ENCODE measurements at regions not wholly inside any gene's neighbourhood (a gene's known extent, or its start where the extent isn't known, plus 50 kb on each side); places are given as distances from the start of the nearest gene placed in this dataset.

- Histone ChIP-seq H3K9ac (ENCODE audit: low read depth in 1 of 2, low read length in 2 of 2) (no peak overlapping the region), H3K36me3 (ENCODE audit: control insufficient read depth in 4 of 4, insufficient read depth in 3 of 4, low read depth in 1 of 4, low read length in 3 of 4) (no peaks in the 10 kb centered on the region), H3K4me3 (ENCODE audit: low read depth in 1 of 3, low read length in 3 of 3) (no peak overlapping the region), H3K27ac (ENCODE audit: low read depth in 1 of 2, low read length in 2 of 2) (no peak overlapping the region), H3K4me1 (ENCODE audit: control insufficient read depth in 4 of 4, insufficient read depth in 4 of 4, low read length in 3 of 4) (no peaks in the 10 kb centered on the region), H3K27me3 (ENCODE audit: control insufficient read depth in 4 of 4, insufficient read depth in 4 of 4, low read length in 3 of 4) (no peaks in the 10 kb centered on the region), H3K9me3 (ENCODE audit: control insufficient read depth in 4 of 4, low read length in 3 of 4) (no peaks in the 10 kb centered on the region)
- TF ChIP-seq SP1 (IDR thresholded peaks at IDR 0.05): no peak
- TF ChIP-seq NR2F2 (IDR thresholded peaks at IDR 0.05): no peak
- no peak for TF ChIP-seq CTCF (IDR thresholded peaks at IDR 0.05; ENCODE audit: low read depth, low read length, missing input control)
- TF ChIP-seq FOXA1 (IDR thresholded peaks at IDR 0.05): no peak
- TF ChIP-seq JUND (IDR thresholded peaks at IDR 0.05): no peak
- TF ChIP-seq MAX (IDR thresholded peaks at IDR 0.05): no peak
- TF ChIP-seq EGR1 (IDR thresholded peaks at IDR 0.05; ENCODE audit: low read depth in 2 of 2): no peak
- TF ChIP-seq TAF1 (conservative IDR thresholded peaks at IDR 0.05): no peak
- TF ChIP-seq YY1 (IDR thresholded peaks at IDR 0.05): no peak
- no peak for TF ChIP-seq RXRA (IDR thresholded peaks at IDR 0.05)
- TF ChIP-seq ZBTB33 (IDR thresholded peaks at IDR 0.05): no peak
- TF ChIP-seq RAD21 (IDR thresholded peaks at IDR 0.05): no peak
- no peak for TF ChIP-seq HNF4G (IDR thresholded peaks at IDR 0.05)
- TF ChIP-seq HNF4A (conservative IDR thresholded peaks at IDR 0.05): no peak
- TF ChIP-seq GABPA (IDR thresholded peaks at IDR 0.05 in 1 of 2, conservative IDR thresholded peaks at IDR 0.05 in 1 of 2): no peak
- TF ChIP-seq REST (IDR thresholded peaks at IDR 0.05): no peak
- TF ChIP-seq FOXA2 (IDR thresholded peaks at IDR 0.05): no peak
- DNase-seq (ENCODE audit: low spot score): no peak
- 87% methylated on average over 4 of the region's 4 CpGs for WGBS
Observed at GRCh38 chr11:79667380-79667779, 226.6 kb upstream of the TENM4 start.

GRCh38 chr11:79663017-79663416, 222.2 kb upstream of the TENM4 start:
- Histone ChIP-seq H3K27me3 (ENCODE audit: control insufficient read depth in 4 of 4, insufficient read depth in 4 of 4, low read length in 3 of 4) (no peaks in the 10 kb centered on the region), H3K27ac (ENCODE audit: low read depth in 1 of 2, low read length in 2 of 2) (no peak overlapping the region), H3K4me3 (ENCODE audit: low read depth in 1 of 3, low read length in 3 of 3) (no peak overlapping the region), H3K4me1 (ENCODE audit: control insufficient read depth in 4 of 4, insufficient read depth in 4 of 4, low read length in 3 of 4) (no peaks in the 10 kb centered on the region), H3K9me3 (ENCODE audit: control insufficient read depth in 4 of 4, low read length in 3 of 4) (no peaks in the 10 kb centered on the region), H3K36me3 (ENCODE audit: control insufficient read depth in 4 of 4, insufficient read depth in 3 of 4, low read depth in 1 of 4, low read length in 3 of 4) (no peaks in the 10 kb centered on the region), H3K9ac (ENCODE audit: low read depth in 1 of 2, low read length in 2 of 2) (no peak overlapping the region)
- WGBS: 79% methylated on average over 2 of the region's 2 CpGs
- DNase-seq (ENCODE audit: low spot score): no peak
- TF ChIP-seq SP1 (IDR thresholded peaks at IDR 0.05): no peak
- no peak for TF ChIP-seq FOXA1 (IDR thresholded peaks at IDR 0.05)
- no peak for TF ChIP-seq CTCF (IDR thresholded peaks at IDR 0.05; ENCODE audit: low read depth, low read length, missing input control)
- no peak for TF ChIP-seq ZBTB33 (IDR thresholded peaks at IDR 0.05)
- no peak for TF ChIP-seq RXRA (IDR thresholded peaks at IDR 0.05)
- no peak for TF ChIP-seq GABPA (IDR thresholded peaks at IDR 0.05 in 1 of 2, conservative IDR thresholded peaks at IDR 0.05 in 1 of 2)
- no peak for TF ChIP-seq NR2F2 (IDR thresholded peaks at IDR 0.05)
- TF ChIP-seq REST (IDR thresholded peaks at IDR 0.05): no peak

All from liver (tissue), 8 donors.